CD4-positive, alpha-beta T cell treated with Interferon alpha-2 for 1 hour (primary cell): ENCODE measurements at regions not wholly inside any gene's neighbourhood (a gene's known extent, or its start where the extent isn't known, plus 50 kb on each side); places are given as distances from the start of the nearest gene placed in this dataset.

ENCODE experiments used
- DNase-seq, 2 donors: peaks; one replicate each; pipeline ENCODE4 v3.0.0-alpha.2; 2020 to 2022

- no peak for DNase-seq
Measured at GRCh38 chr13:72317346-72318109, 409.9 kb downstream of the MZT1 start.

- DNase-seq, result no peak
Measured at GRCh38 chr13:72316716-72317115, 410.7 kb downstream of the MZT1 start.

GRCh38 chr13:72315312-72315711, 412.1 kb downstream of the MZT1 start:
- no peak for DNase-seq

GRCh38 chr13:72314210-72314609, 413.2 kb downstream of the MZT1 start:
- DNase-seq, result no peak

GRCh38 chr13:72313546-72313945, 413.9 kb downstream of the MZT1 start:
- no peak for DNase-seq

- no peak for DNase-seq
Measured at GRCh38 chr13:72303941-72304746, 423.3 kb downstream of the MZT1 start.

- no peak for DNase-seq
Measured at GRCh38 chr13:72296246-72296645, 429.2 kb upstream of the DACH1 start.

- DNase-seq, result no peak
Measured at GRCh38 chr13:72295153-72295552, 428.1 kb upstream of the DACH1 start.

- DNase-seq, result no peak
Measured at GRCh38 chr13:72293206-72293605, 426.2 kb upstream of the DACH1 start.

- no peak for DNase-seq
Measured at GRCh38 chr13:72290962-72291681, 424.1 kb upstream of the DACH1 start.

- no peak for DNase-seq
Measured at GRCh38 chr13:72286421-72286820, 419.4 kb upstream of the DACH1 start.

- DNase-seq, result no peak
Measured at GRCh38 chr13:72284791-72285190, 417.8 kb upstream of the DACH1 start.

- DNase-seq, result no peak
Measured at GRCh38 chr13:72261732-72262131, 394.7 kb upstream of the DACH1 start.

GRCh38 chr13:72259528-72259927, 392.5 kb upstream of the DACH1 start:
- DNase-seq, result no peak

- DNase-seq, result no peak
Measured at GRCh38 chr13:72258340-72258981, 391.5 kb upstream of the DACH1 start.

- no peak for DNase-seq
Measured at GRCh38 chr13:72255908-72256307, 388.9 kb upstream of the DACH1 start.

- no peak for DNase-seq
Measured at GRCh38 chr13:72253754-72254153, 386.8 kb upstream of the DACH1 start.

- no peak for DNase-seq
Measured at GRCh38 chr13:72246396-72246795, 379.4 kb upstream of the DACH1 start.

- no peak for DNase-seq
Measured at GRCh38 chr13:72244788-72245187, 377.8 kb upstream of the DACH1 start.

GRCh38 chr13:72230131-72230530, 363.1 kb upstream of the DACH1 start:
- no peak for DNase-seq

- DNase-seq, result no peak
Measured at GRCh38 chr13:72229067-72229466, 362.1 kb upstream of the DACH1 start.

GRCh38 chr13:72221276-72221962, 354.4 kb upstream of the DACH1 start:
- DNase-seq, result no peak

GRCh38 chr13:72218966-72219365, 352.0 kb upstream of the DACH1 start:
- DNase-seq, result no peak
